Colon (tissue), 2 donors: ENCODE measurements at regions not wholly inside any gene's neighbourhood (a gene's known extent, or its start where the extent isn't known, plus 50 kb on each side); places are given as distances from the start of the nearest gene placed in this dataset.

ENCODE experiments used
- FAIRE-seq: peaks from 2 replicates; lab custom pipeline; 2012; peaks lifted over from hg19 to GRCh38; lab: Jason Lieb, UNC
- donor health status: control.
- donor health status: control.

GRCh38 chr5:27392716-27393115 is 354.3 kb upstream of the CDH9 start:
- no peak for FAIRE-seq

GRCh38 chr5:27389696-27390095 is 351.3 kb upstream of the CDH9 start:
- no peak for FAIRE-seq

GRCh38 chr5:27388755-27389154 is 350.4 kb upstream of the CDH9 start:
- FAIRE-seq, result no peak

DNA sequence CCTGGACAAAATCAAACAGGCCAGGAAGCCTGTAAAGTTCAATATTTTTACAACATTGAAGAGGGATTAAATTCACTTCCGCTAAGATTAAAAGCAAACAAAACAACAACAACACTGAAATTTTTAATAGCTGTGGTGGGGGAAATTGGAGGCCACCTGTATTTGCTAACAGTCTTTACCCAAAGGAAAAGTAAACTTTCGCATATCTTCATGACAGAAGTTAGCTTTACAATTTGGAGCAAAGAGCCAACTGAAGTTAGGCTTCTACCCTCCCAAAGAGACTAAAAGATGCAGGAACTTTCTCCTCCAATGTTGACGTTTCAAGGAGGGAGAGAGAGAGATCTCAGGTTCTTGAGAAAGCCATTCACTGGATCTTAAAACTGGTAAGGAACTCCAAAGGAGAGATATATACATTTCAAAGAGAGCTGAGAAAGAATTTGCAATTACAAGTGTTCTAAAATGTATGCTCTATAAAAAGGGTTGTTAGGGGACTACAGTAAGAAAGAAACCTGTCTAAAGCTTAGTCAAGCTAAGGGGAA is 349.2 kb upstream of the CDH9 start:
- FAIRE-seq, result no peak

DNA sequence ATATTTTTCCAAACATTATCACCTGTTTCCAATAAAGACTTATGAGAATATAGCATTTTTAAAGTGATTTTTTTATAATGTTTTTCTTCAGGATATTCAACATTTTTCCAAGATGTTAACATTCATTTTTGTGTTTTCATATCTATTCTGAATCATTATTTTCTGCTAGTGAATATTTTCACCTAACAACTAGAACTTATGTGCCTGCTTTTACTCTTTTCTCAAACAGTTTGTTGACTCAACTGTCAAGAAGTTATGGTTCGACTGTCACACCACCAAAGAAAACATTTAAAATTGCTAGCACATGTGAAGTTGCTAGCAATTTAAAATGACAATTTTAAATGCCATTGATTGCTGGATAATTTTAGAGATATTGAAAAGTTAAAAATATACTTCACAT is 343.3 kb upstream of the CDH9 start:
- no peak for FAIRE-seq

DNA sequence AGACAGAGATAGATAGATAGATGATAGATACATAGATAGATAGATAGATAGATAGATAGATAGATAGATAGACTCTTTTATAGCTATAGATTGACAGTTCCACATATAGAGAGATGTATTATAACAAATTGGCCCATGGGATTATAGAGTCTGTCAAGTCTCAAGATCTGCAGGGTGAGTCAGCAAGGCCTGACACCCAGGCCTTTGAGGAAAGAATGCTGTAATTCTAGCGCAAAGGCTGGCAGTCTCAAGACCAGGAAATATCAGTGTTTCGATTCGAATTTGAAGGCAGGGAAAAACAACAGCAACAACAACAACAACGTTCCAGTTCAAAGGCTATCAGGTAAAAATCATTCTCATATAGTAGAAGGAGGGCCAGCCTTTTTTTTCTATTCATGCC is 339.2 kb upstream of the CDH9 start:
- no peak for FAIRE-seq

GRCh38 chr5:27353970-27354369 is 315.6 kb upstream of the CDH9 start:
- no peak for FAIRE-seq

- FAIRE-seq, result no peak
Observed at GRCh38 chr5:27353540-27353939, 315.2 kb upstream of the CDH9 start.

GRCh38 chr5:27341342-27341741 is 303.0 kb upstream of the CDH9 start:
- no peak for FAIRE-seq

- FAIRE-seq, result no peak
Observed at GRCh38 chr5:27336817-27337216, 298.4 kb upstream of the CDH9 start.

- FAIRE-seq, result no peak
Observed at GRCh38 chr5:27328480-27328879, 290.1 kb upstream of the CDH9 start.

- no peak for FAIRE-seq
Observed at GRCh38 chr5:27325513-27325912, 287.1 kb upstream of the CDH9 start.

GRCh38 chr5:27318701-27319100 is 280.3 kb upstream of the CDH9 start:
- no peak for FAIRE-seq

GRCh38 chr5:27316271-27316650 is 277.9 kb upstream of the CDH9 start:
- FAIRE-seq, result no peak

- no peak for FAIRE-seq
Observed at GRCh38 chr5:27315363-27316270, 277.2 kb upstream of the CDH9 start.

- no peak for FAIRE-seq
Observed at GRCh38 chr5:27313549-27313948, 275.2 kb upstream of the CDH9 start.

DNA sequence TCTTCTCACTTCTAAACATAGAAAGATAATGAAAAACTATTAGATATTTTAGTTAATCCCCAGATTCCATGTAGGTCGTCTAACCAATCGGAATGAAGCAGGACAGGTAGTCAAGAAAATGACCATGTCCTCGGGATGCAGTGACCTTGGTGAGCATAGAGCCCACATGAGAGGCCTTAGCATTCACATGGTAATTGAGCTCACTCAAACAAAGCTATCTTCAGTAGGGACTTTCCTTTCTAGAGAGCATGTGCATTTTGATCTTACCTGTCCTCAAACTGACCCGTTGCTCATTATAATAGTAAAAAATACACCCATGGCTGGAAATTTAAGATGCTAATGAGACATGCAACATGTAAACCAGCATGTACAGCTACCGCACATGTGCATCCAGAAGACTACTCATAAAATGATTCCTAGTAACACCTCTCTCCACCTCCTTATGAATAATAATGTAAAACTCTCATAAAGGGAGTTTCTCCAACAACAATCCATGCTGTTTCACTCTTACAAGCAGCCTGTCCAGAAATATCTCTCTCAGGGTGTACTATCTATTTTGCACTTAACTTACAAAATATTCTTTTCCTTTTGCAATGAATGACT is 274.0 kb upstream of the CDH9 start:
- no peak for FAIRE-seq

GRCh38 chr5:27311544-27311943 is 273.2 kb upstream of the CDH9 start:
- no peak for FAIRE-seq

DNA sequence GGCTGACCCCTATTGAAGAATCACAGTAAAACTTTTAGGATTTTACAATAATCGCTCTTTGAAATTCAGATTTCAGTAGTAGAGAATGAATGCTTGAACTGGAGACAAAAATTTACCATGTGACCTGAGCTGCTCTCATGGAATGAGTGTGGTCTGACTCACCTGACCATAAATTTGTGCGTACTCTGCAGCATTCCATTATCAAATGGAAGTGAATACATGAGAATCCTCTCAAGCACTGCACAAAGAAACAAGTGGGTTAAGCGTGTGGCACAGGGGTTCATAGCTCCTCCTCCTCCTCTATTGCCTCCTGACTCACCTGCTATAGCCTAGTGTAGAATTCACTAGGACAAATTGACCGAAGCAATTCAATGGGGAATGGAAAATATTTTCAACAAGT is 269.8 kb upstream of the CDH9 start:
- FAIRE-seq, result no peak

DNA sequence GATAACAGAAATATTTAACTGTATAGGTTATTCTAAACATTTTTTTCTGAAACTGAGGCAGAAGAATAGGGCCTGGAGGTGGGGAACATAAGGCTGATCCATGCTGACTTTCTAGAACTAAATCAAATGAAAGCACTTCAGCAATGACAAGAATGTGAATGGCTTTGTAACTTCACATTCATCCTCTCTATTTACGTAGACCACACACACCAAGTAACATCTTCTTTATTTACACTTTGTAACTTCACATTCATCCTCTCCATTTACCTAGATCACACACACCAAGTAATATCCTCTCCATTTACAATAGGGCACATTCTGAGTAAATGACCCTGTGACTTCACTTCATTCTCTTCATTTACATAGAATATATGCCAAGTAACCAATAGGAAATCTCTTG is 251.8 kb upstream of the CDH9 start:
- no peak for FAIRE-seq

GRCh38 chr5:27276119-27276518 is 237.7 kb upstream of the CDH9 start:
- FAIRE-seq, result no peak

DNA sequence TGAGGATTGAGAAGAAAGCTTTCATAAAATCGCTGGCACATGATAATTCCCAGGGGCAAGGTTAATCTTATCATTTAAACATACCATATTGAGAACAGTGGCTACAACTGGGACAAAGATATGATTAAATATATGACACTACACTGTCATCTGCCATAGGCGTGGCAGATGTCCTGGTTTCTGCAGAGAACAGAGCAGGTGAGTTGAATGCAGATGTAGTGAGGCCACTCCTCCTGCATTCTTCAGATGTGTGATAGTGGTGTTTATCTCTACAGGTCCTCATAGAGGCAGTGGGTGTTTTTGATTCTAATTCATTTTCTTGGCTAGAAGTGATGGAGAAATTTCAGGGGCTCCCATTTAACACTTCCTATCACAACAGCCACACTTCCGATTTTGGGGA is 237.0 kb upstream of the CDH9 start:
- no peak for FAIRE-seq

DNA sequence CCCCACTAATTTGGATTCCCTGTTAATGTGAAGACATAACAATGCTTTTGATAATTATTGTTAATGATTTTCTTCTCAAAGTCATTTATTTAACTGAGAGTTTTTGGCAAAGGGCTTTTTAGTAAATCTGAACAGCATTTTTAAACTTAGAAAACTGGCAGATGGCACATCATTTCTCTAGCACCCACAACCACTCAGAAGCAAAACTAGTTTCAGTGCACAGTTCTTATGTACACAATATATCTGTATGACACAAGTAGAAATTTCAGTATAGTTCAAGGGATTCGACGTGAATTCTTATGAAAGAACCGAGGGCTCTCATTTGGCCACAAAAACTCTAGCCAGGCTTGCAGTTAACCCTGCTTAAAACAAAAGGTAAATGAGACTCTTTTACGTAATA is 231.4 kb upstream of the CDH9 start:
- no peak for FAIRE-seq
